Pulmonary artery endothelial cell (primary cell): ENCODE measurements at regions not wholly inside any gene's neighbourhood (a gene's known extent, or its start where the extent isn't known, plus 50 kb on each side); places are given as distances from the start of the nearest gene placed in this dataset.

Experiments
- DNase-seq: peaks from one replicate; pipeline ENCODE4 v3.0.0-alpha.2; 2011; ENCODE audit warnings: low read depth, low spot score

DNA sequence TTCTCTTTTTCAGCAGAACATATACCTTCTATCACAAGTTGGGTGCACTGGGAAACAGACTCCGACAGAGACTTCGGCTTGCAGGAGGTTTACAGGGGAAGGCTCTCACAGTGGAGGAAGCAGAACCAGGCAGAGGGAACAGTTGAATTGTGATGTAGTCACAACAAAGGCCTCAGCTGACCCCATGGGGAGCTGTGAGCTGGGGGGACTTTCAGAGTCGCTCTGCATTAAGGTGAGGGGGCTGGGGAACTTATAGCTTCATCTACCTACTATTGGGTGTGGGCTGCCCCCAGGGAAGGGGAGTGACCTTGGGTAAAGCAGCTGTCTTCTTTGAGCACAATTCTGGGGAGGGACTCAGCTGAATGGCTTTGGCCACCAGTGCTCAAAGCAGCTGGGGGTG is 94.9 kb upstream of the POU3F1 start:
- DNase-seq = no peak

DNA sequence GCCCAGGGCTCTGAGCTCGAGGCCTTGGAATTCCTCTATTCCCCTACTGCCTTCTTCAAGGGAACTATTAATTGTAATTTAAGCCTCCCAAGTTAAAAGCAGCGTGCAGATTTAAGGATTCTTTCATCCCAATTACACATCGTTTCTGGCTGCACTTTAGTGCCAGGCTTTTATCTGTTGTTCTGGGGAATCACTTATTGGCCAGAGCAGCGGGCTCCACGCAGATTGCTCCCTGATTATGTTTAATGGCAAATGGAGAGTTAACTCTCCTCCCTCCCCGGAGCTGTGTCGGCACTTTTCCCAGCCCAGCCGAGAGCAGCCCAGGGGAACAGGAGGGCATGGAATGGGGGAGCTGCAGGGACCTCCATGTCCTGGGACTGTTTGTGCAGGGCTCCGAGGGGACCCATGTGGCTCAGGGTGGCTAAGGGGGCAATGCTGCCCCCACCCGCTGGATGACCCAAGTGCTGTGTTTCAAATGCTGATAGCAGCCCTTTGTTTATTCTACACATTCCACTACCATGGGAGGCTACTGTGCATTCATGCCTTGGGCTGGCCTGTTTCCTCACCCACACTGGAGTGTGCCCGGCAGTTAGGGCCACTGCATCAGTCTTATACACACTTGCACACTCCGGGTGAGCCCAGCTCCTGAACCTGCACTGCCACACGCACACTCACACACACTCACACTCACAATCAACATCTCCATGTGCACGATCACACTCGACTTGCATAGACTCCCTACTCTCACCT is 93.3 kb upstream of the POU3F1 start:
- no peak for DNase-seq

GRCh38 chr1:38138498-38139233 is 92.1 kb upstream of the POU3F1 start:
- DNase-seq = peak; percentile 61

GRCh38 chr1:38137164-38137563 is 90.6 kb upstream of the POU3F1 start:
- no peak for DNase-seq

DNA sequence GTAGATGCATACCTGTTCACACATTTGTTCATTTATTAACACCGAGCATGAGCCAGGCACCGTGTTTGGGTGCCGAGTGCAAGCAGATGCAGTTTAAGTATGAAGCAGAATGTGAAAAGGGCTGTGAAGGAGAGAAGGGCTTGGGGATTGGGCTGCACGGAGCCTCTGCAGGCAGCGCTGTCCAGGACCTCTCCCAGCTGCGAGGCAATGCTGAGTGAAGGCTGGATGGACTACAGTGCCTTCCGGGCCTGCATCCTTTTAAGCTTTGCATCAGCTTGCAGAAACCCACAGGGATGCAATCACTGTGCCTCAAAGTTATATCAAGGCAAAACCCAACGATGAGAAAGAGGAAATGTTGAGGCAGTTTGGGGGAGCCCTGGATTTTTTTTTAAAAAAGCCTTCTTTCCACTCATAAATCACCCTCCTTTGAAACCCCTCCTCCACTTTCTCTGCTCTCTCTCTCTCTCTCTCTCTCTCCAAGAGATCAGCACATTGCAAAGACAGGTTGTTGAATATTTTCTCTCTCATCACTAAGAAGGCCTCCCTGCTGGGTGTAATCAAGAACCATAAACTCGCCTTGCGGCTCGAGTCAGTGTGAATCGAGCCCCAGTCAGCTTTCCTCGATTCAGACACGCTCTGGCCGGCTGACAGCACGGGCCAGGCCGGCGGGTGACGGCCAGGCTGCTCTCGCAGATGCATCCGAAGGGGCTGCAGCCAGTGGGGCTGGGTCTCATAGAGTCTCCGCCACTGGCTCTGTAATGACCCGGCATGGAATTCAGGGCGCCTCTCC is 89.2 kb upstream of the POU3F1 start:
- no peak for DNase-seq

GRCh38 chr1:38134294-38134755 is 87.7 kb upstream of the POU3F1 start:
- DNase-seq = no peak

DNA sequence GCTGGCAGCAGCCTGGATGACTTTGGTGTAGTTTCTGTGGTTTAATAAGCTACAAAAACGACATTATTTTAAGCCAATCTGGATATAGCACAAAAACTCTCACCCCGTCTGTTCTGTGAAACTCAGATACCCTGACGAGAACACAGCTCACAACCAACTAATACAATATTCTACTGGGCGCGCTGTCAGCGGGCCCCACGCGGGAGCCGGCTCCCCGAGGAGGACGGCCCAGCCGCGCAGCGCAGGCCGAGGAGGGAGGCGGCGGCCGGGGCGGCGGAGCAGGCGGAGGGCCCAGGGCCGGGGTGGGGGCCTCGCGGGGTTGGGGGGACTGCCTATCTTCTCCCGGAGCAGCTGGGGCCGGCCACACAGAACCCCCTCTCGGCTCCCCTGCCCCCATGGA is 87.2 kb upstream of the POU3F1 start:
- no peak for DNase-seq

DNA sequence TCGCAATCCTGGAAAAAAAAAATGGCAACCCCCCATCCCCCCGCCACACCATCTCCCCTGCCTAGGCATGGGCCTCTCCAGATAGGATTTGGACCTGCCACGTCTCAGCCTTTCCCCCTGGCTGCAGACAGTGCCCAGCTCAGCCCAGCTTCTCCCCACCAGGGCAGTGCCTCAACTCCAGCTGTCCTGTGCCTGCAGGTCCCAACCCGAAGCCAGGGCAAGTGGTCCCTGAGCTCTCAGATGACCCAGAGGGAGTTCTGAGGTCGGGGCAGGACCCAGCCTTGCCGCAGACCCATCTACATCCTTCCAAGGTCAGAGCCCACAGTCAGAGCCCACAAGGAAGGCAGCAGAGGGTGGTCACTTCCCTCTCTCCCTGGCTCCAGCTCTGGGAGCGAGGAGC is 86.7 kb upstream of the POU3F1 start:
- no peak for DNase-seq

GRCh38 chr1:38132681-38133080 is 86.1 kb upstream of the POU3F1 start:
- DNase-seq = no peak

GRCh38 chr1:38131024-38131585 is 84.5 kb upstream of the POU3F1 start:
- DNase-seq = no peak

DNA sequence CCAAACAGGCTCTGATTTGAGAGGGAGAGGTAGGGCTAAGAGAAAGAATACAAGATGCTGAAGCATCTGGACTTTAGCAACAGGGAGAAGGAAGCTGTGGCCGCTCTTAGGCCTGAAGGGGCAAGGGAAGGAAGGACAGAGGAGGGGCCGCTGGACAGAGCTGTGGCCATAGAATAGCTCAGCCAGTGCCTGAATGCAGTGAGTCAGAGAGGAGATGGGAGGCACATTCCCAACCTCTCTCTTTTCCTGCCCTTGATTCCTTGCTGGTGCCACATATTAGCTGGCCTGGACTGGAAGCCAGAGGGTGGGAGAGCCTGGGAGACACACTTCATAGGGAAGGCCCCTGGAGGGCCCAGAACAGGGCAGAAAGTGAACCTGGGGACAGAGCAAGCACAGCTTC is 83.4 kb upstream of the POU3F1 start:
- DNase-seq = no peak

GRCh38 chr1:38129473-38129872 is 82.9 kb upstream of the POU3F1 start:
- no peak for DNase-seq

- no peak for DNase-seq
Observed at GRCh38 chr1:38128926-38129453, 82.4 kb upstream of the POU3F1 start.

DNA sequence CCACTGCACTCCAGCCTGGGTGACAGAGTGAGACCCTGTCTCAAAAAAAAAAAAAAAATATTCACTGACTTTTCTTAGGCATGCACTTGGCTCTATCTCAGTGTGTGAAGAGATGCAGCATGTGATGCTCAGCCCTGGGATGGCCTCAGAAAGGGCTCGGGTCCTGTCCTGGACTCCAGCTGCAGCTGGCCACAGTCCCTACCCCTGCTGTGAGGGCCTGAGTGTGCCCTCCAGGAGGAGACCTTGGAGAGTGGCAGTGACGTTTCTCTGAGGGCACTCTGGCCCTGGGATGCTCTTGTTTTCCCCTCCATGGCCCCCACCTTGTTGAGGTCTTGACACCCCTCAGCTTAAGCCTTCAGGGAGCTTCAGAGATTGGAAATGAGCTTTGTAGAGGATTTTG is 81.9 kb upstream of the POU3F1 start:
- DNase-seq = no peak

DNA sequence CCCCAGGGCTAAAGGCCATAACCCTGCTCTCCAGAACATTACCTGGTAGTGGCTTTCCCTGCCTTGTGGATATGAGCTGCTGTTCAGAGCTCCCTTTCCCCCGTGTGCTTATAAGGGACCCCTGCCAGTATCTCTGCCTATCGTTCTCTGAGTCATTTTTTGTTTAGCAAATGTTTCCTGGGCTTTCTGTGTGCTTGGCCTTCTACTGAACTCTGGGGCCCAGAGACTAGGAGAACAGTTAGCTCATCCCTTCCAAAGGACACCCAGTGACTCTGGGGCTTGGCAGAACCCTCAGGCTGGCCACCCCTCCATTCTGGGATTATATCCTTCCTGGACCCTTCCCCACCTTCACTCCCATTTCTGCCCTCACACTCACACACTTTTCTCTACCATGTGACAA is 80.8 kb upstream of the POU3F1 start:
- DNase-seq = no peak

DNA sequence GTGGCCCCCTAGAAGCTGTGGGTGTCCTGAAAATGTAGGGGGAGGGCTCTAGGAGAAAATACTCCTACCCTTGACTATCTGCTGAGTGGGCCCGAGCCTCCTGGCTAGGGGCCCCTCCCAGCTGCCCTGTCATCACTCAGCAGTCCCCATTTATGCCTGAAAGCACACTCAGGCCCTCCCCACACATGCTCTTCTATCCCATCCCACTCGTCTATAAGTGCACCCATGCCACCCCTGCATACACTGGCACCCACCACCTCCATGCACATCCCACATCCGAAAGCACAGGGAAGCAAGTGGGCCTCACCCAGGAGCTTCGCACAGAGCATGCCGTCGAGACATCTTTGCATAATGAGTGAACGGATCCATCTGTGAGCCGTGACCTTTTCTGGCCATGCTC is 80.4 kb upstream of the POU3F1 start:
- no peak for DNase-seq

GRCh38 chr1:38125837-38126520 is 79.4 kb upstream of the POU3F1 start:
- DNase-seq = no peak

DNA sequence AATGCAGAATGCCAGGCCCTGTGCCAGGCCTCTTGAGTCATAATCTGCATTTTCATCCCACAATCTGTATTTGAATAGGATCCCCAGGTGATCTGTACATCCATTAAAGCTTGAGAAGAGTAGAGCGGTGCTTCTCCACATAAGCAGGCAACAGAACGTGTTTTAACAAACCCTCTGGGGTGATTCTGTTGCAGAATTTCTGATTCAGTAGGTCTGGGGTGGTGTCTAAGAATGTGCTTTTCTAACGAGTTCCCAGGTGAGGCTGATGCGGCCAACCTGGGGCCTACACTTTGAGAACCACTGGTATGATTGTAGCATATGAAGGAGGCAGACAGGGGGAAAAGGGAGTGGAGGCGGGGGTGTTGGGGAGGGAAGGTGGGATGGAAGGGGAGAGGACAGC is 78.4 kb upstream of the POU3F1 start:
- no peak for DNase-seq

GRCh38 chr1:38123356-38124135 is 77.0 kb upstream of the POU3F1 start:
- DNase-seq = no peak

- DNase-seq = no peak
Observed at GRCh38 chr1:38121231-38121680, 74.7 kb upstream of the POU3F1 start.
